Thyroid gland (tissue), 4 donors: ENCODE measurements at regions not wholly inside any gene's neighbourhood (a gene's known extent, or its start where the extent isn't known, plus 50 kb on each side); places are given as distances from the start of the nearest gene placed in this dataset.

Experiments used
- DNase-seq, 2 donors: peaks; one replicate each; pipeline ENCODE4 v3.0.0-alpha.2; 2019
- H3K27ac ChIP-seq, 3 donors: fragments of 200-600 bp; sonication (generic); 1 replicate in 2 of 3; 2 replicates in 1 of 3; pipeline ENCODE4 v1.5.1; 2016 to 2019; ENCODE audit warnings: mild to moderate bottlenecking in 1 of 3, moderate library complexity in 1 of 3
- H3K27me3 ChIP-seq: fragments of 200-600 bp; sonication (generic); one replicate; pipeline ENCODE4 v1.5.1; 2019
- H3K36me3 ChIP-seq, 2 donors: fragments of 200-600 bp; sonication (generic); one replicate each; pipeline ENCODE4 v1.5.1; 2016 to 2019
- H3K4me1 ChIP-seq, 2 donors: fragments of 200-600 bp; sonication (generic); one replicate each; pipeline ENCODE4 v1.5.1; 2017 to 2019
- H3K4me3 ChIP-seq, 3 donors: fragments of 200-600 bp; sonication (generic); replicated peaks in 1 of 3; 1 replicate in 2 of 3; 2 replicates in 1 of 3; pipeline ENCODE4 v1.5.1; 2016; ENCODE audit warnings: mild to moderate bottlenecking in 1 of 3
- H3K9me3 ChIP-seq: fragments of 200-600 bp; sonication (generic); one replicate; pipeline ENCODE4 v1.5.1; 2017
- CTCF ChIP-seq, 6 experiments: fragments of 200-600 bp in 3 of 6; fragments of 450-650 bp in 3 of 6; sonication (generic) in 3 of 6; IDR thresholded peaks; one replicate each; pipeline ENCODE4 v1.5.1; 2016 to 2019; ENCODE audit warnings: antibody characterized with exemption in 6 of 6, mild to moderate bottlenecking in 2 of 6, inconsistent platforms in 1 of 6, moderate library complexity in 1 of 6
- POLR2A ChIP-seq, 2 donors: fragments of 450-650 bp; IDR thresholded peaks; one replicate each; pipeline ENCODE4 v1.6.1; 2017; ENCODE audit warnings: antibody characterized with exemption in 2 of 2, mild to moderate bottlenecking in 2 of 2, moderate library complexity in 1 of 2
- WGBS, 2 donors: methylation state at CpG; one replicate each; pipeline ENCODE4 v1.1.5; 2017; 5-methylcytosine and 5-hydroxymethylcytosine counted together
- intact Hi-C: fragments of 100-400 bp; cut with DNase I; formaldehyde crosslinking; loops from one replicate; pipeline ENCODE4 v1.15.1; 2023

DNA sequence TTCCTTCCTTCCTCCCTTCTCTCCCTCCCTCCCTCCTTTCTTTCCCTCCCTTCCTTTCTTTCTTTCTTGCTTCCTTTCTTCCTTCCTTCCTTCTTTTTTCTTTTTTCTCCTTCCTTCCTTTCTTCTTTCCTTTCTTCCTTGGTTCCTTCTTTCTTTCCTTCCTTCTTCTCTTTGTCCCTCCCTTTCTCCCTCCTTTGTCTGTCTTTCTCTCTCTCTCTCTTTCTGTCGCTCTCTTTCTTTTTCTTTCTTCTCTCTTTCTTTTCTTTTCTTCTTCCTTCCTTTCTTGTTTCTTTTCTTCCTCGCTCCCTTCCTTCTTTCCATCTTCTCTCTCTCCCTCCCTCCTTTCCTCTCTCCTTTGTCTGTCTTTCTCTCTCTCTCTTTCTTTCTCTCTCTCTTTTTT lies 601.9 kb upstream of the JAG1 start:
- DNase-seq: no peak
- no peak overlapping the region for H3K27ac ChIP-seq
- H3K9me3 ChIP-seq: no peaks in the 10 kb centered on the region
- intact Hi-C loops: loop anchor here (10.0 kb wide), 3 partner anchors 601 to 801 kb away; partner anchors contain the start of gene JAG1
- 95 to 97% methylated on average over 2 of the region's 2 CpGs for WGBS, 2 donors
- no peak overlapping the region for H3K4me3 ChIP-seq
- H3K36me3 ChIP-seq: no peaks in the 10 kb centered on the region
- H3K4me1 ChIP-seq: no peaks in the 10 kb centered on the region
- TF ChIP-seq CTCF (IDR thresholded peaks at IDR 0.05) (no peak), POLR2A (IDR thresholded peaks at IDR 0.05) (no peak)
- no peaks in the 10 kb centered on the region for H3K27me3 ChIP-seq

GRCh38 chr20:11277170-11277569 lies 603.4 kb upstream of the JAG1 start:
- 55 to 65% methylated on average over 1 of the region's 1 CpG for WGBS, 2 donors
- H3K27me3 ChIP-seq: no peaks in the 10 kb centered on the region
- intact Hi-C loops: loop anchor here (10.0 kb wide), 3 partner anchors 602 to 802 kb away; partner anchors contain the start of gene JAG1
- H3K36me3 ChIP-seq: no peaks in the 10 kb centered on the region
- no peaks in the 10 kb centered on the region for H3K9me3 ChIP-seq
- no peak overlapping the region for H3K4me3 ChIP-seq
- H3K4me1 ChIP-seq: no peaks in the 10 kb centered on the region
- no peak overlapping the region for H3K27ac ChIP-seq
- TF ChIP-seq CTCF (IDR thresholded peaks at IDR 0.05) (no peak), POLR2A (IDR thresholded peaks at IDR 0.05) (no peak)
- no peak for DNase-seq

GRCh38 chr20:11277858-11278257 lies 604.1 kb upstream of the JAG1 start:
- no peaks in the 10 kb centered on the region for H3K4me1 ChIP-seq
- H3K27ac ChIP-seq: no peak overlapping the region
- intact Hi-C loops: loop anchor here (10.0 kb wide), 3 partner anchors 603 to 803 kb away; partner anchors contain the start of gene JAG1
- 85 to 89% methylated on average over 4 of the region's 4 CpGs for WGBS, 2 donors
- no peaks in the 10 kb centered on the region for H3K36me3 ChIP-seq
- no peak overlapping the region for H3K4me3 ChIP-seq
- H3K9me3 ChIP-seq: no peaks in the 10 kb centered on the region
- no peak for DNase-seq
- no peaks in the 10 kb centered on the region for H3K27me3 ChIP-seq
- TF ChIP-seq POLR2A (IDR thresholded peaks at IDR 0.05): no peak
- TF ChIP-seq CTCF (IDR thresholded peaks at IDR 0.05): no peak

- H3K9me3 ChIP-seq: no peaks in the 10 kb centered on the region
- intact Hi-C loops: loop anchor here (10.0 kb wide), 3 partner anchors 604 to 804 kb away; partner anchors contain the start of gene JAG1
- TF ChIP-seq POLR2A (IDR thresholded peaks at IDR 0.05) (no peak), CTCF (IDR thresholded peaks at IDR 0.05) (no peak)
- no peaks in the 10 kb centered on the region for H3K27me3 ChIP-seq
- no peak overlapping the region for H3K27ac ChIP-seq
- no peak overlapping the region for H3K4me3 ChIP-seq
- H3K4me1 ChIP-seq: no peaks in the 10 kb centered on the region
- 96 to 98% methylated on average over 2 of the region's 2 CpGs for WGBS, 2 donors
- DNase-seq: no peak
- no peaks in the 10 kb centered on the region for H3K36me3 ChIP-seq
Measured at GRCh38 chr20:11278461-11278860, 604.7 kb upstream of the JAG1 start.

GRCh38 chr20:11281240-11281639 lies 607.4 kb upstream of the JAG1 start:
- TF ChIP-seq CTCF (IDR thresholded peaks at IDR 0.05): no peak
- TF ChIP-seq POLR2A (IDR thresholded peaks at IDR 0.05): no peak
- no peak overlapping the region for H3K27ac ChIP-seq
- intact Hi-C loops: no loop called here
- no peaks in the 10 kb centered on the region for H3K9me3 ChIP-seq
- no peaks in the 10 kb centered on the region for H3K36me3 ChIP-seq
- 94 to 96% methylated on average over 3 of the region's 3 CpGs for WGBS, 2 donors
- no peak for DNase-seq
- H3K4me3 ChIP-seq: no peak overlapping the region
- H3K27me3 ChIP-seq: no peaks in the 10 kb centered on the region
- no peaks in the 10 kb centered on the region for H3K4me1 ChIP-seq
